Body of pancreas (tissue), 4 donors: ENCODE measurements at regions not wholly inside any gene's neighbourhood (a gene's known extent, or its start where the extent isn't known, plus 50 kb on each side); places are given as distances from the start of the nearest gene placed in this dataset.

Experiments
- CTCF ChIP-seq, 7 experiments: fragments of 450-650 bp in 4 of 7; fragments of 200-600 bp in 3 of 7; sonication (generic) in 3 of 7; IDR thresholded peaks; one replicate each; pipeline ENCODE4 v1.5.1; 2016 to 2019; ENCODE audit warnings: antibody characterized with exemption in 7 of 7
- POLR2A ChIP-seq, 3 donors: fragments of 450-650 bp; IDR thresholded peaks; one replicate each; pipeline ENCODE4 v1.6.1; 2016; ENCODE audit warnings: antibody characterized with exemption in 3 of 3, mild to moderate bottlenecking in 2 of 3

- TF ChIP-seq CTCF (IDR thresholded peaks at IDR 0.05) (no peak), POLR2A (IDR thresholded peaks at IDR 0.05) (no peak)
Observed at GRCh38 chr5:67538855-67539506, 342.4 kb upstream of the CD180 start.
